Jurkat, Clone E6-1 (cell line): ENCODE measurements at regions not wholly inside any gene's neighbourhood (a gene's known extent, or its start where the extent isn't known, plus 50 kb on each side); places are given as distances from the start of the nearest gene placed in this dataset.

ENCODE experiments used
- DNase-seq: peaks from one replicate; pipeline ENCODE4 v3.0.0-alpha.2; 2011; ENCODE audit warnings: low read depth, low spot score
- H3K4me3 ChIP-seq: 2 replicates; pipeline ENCODE4 v1.5.1; 2011; ENCODE audit warnings: mild to moderate bottlenecking, low read length, control low read depth, moderate library complexity

DNA sequence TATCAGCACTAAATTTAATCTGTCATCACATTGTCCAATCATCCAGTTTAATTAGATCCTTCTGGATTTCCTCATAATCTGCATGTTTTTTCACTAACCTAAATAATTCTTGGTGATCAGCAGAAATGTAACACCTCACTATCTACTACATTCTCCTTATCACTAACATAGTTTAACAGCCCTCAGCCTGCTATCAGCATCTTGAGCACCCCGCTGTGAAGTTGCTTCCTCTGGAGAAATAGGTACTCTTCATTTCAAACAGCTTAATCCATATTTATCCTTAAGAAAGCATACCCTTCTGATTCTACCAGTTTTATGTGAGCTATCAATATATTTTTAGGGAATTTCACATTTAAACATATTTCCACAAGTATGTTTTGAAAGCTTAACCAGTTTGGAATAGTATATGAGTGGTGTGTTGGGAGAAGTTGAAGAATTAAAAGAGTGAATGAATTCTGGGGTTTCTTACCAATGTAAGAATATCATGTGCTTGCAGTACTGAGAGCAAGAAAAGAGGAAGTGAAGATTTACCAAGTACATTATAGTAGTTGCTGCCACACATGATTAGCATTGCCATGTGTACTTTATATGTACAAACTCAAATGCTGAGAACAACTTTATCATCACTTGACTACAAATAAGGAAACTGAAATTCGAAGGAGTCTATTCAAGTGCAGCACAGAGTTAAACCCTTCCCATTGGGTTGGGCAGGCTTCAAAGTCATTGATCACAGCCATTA, 771.1 kb upstream of the ADGRL4 start:
- DNase-seq = no peak
- no peak overlapping the region for H3K4me3 ChIP-seq

DNA sequence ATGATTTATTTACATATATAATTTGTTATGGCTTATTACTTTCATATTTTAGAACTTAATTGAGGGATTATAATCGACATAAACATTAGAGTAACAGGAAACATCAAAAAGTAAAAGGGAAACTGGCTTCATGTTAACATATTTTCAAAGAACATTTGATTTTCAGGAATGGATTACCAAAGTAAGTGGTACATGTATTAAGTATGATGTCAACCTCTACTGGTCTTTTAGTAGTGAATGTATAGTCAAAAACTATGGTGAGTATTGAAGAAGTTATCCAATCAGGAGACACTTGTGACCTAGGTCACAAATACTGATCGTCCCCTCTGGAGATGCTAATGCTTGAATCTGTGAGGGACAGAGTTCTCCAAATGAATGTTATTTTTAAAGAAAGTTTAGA, 768.9 kb upstream of the ADGRL4 start:
- no peak overlapping the region for H3K4me3 ChIP-seq
- DNase-seq = no peak

DNA sequence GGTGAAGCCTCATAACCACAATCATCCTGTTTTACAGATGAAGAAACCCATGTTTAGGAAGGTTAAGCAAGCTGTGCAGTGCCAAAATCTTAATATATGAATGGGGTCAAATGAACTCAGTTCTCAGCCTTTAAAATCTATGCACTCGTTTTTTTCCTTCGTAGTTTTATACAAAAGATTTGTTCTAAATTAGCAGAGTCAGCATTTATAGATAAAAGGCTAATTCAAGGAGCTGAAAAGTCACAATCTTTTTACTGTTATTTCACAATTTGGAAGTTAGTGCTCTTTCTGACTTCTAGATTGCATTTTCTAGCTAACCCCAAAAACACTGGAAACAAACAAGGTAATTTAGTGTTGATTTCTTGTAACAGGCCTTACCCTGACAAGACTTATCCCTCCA, 766.9 kb upstream of the ADGRL4 start:
- no peak for DNase-seq
- no peak overlapping the region for H3K4me3 ChIP-seq

DNA sequence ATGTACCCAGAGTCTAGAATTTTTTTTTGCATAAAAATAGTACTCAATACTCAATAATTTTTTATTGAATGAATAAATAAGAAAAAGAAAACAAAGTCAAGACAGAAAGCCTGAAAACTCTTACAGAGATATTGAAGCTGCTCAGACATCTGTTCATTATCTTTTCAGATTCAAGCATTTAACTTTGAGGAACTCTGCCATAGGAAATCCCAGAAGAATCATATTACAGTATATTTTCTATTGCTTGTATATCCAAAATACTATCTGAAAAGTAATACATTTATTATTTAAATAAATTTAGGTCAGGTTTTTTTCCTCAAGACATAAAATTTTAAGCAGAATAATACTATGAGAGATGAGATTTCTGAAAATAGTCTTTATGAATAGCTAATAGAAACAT, 755.9 kb upstream of the ADGRL4 start:
- DNase-seq = no peak
- no peak overlapping the region for H3K4me3 ChIP-seq

DNA sequence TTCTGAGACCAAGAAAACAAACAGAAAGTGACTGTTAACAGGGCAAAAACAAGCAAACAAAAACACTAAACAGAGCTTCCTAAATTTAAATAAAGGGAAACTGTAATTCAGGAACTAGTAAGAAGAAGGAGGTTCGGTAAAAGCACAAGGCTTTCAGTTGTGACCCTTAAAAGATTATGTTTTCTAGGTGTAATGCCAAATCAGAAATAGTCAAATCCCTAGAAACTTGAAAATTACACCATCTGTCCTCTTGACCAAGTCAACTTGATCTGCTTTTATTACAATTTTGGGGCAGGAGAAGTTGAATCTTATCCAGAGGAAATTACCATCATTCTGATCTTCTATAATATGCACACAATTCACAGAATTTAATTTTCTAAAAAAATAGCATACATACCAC, 754.0 kb upstream of the ADGRL4 start:
- no peak for DNase-seq
- H3K4me3 ChIP-seq = no peak overlapping the region

DNA sequence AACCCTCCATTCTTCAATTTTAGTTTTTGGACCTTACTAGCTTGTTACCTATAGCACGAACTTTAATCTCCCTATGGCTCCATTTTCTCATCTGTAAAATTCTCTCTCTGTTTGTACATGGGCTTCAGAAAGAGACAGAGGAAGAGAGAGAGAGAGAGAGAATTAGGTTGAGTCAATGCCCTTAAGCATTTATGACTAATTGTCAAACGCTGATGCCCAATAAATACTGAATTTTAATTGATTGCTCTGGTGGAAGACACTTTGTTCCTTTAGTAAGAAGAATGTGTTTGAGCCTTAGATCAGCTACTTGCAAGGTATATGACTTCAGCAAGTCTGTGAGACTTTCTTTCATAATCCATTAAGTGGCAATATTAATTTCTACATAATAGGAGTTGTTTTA, 743.1 kb upstream of the ADGRL4 start:
- H3K4me3 ChIP-seq = no peak overlapping the region
- no peak for DNase-seq

DNA sequence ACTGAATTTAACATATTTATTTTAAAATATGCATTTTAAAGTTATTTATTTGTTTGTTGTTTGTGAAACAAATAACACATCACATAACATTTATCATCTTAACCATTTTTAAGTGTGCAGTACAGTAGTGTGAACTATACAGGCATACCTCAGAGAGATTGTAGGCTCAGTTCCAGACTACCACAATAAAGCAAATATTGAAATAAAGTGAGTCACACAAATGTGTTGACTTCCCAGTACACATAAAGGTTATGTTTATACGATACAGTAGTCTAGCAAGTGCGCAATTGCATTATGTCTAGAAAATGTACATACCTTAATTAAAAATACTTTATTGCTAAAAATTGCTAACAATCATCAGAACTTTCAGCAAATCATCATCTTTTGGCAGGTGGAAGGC, 739.4 kb upstream of the ADGRL4 start:
- H3K4me3 ChIP-seq = no peak overlapping the region

DNA sequence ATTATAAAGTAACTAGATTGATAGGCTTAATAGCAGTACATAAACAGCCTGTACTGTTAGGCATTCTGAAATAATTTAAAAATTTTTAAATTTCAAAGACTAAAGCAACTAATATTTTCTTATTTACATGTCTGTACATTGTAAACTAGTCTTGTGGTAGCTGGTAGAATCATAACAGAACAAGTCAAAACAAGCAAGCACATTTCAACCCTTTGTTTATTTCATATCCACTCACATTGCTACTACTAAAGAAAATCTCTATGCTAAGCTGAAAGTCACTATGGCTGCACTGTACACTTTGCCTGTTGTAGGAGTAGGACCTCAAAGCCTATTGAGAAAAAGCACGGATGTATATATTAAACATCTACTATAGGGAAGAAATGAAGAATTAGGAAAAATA, 738.2 kb upstream of the ADGRL4 start:
- DNase-seq = no peak
- H3K4me3 ChIP-seq = no peak overlapping the region

More for the DNA sequence above, 739.4 kb upstream of the ADGRL4 start:
- DNase-seq = no peak

DNA sequence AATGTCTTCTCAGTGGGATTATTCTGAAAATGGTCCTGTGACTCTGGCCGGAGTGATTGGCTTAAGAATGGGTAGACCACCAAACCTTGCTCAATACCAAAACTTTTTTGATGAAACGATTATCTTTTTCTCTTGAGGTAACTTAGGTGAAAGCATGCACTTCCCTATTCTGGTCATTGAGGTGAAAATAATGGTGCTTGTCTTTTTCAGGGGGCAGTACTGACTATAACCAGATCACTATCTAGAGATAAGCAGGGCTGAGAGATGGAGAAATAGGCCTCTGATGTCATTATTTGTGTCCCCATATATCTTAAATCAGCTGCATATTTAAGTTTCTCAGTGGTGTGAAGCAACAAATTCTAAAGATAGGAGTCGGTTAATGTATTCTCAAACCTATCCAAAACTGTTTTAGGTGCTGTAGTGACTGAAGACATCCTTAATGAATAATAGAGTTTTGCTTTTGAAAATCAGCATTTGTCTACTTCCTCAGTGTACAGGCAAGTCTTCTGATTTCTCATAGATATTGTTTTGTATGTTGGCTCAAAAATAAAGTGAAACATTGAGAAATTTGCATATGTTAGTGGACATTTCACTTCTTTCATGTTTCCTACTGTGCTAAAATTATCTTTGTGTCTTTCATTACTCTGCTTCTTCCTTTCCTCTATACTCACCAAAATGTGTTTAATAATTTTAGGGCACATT, 735.3 kb upstream of the ADGRL4 start:
- H3K4me3 ChIP-seq = no peak overlapping the region
- DNase-seq = no peak

DNA sequence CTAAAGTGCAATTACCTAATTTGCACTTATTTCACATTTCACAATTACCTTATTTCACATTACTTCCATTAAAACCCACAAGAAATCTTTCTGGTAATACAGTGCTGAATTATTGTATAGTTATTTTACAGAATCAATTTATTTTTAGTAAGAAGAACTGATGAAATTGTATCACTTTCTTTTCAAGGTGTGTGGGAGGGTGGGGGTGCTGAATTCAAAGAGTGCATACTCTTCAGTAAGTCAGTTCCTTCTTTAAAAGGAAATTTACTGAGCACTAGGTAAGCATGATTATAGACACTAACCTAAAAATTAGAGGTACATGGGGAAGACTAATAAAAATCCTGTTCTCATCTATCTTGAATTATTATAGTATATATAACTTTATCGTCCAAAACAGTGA, 731.6 kb upstream of the ADGRL4 start:
- DNase-seq = no peak
- no peak overlapping the region for H3K4me3 ChIP-seq

DNA sequence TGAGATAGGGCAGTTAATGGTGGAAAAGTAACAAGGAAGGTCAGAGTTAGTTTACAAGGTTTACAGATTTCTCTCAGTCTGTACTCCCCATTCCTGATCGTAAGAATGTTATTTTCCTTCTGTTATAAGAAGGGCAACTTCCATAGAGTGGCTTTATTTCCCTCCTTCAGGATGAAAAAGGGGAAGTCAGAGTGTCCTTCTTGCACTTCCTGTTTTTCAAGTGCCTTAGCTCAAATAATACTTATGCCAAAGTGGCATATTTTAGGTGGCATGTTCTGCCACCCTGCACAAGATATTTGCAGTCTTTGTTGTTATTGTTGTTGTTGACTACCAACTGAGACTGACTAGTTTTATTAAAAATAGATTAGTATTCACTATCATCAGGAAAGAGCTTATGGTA, 730.7 kb upstream of the ADGRL4 start:
- DNase-seq = no peak
- no peak overlapping the region for H3K4me3 ChIP-seq

DNA sequence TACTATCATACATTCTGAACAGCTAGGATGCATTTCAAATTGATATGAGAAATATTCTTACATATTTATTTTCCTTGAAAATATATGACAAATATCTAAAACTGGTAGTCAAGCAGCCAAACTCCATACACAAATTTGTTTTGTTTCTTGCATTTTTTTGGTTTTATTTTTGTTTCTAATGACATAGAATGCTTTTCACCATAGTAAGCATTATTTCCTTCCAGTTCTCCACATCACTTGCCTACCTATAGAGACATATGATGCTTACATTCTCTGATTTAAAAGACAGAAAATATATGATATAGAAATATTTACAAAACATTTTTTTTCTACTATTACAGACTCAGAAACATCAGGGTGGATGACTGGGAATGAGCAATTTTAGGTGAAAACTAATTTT, 726.4 kb upstream of the ADGRL4 start:
- DNase-seq = no peak
- H3K4me3 ChIP-seq = no peak overlapping the region

DNA sequence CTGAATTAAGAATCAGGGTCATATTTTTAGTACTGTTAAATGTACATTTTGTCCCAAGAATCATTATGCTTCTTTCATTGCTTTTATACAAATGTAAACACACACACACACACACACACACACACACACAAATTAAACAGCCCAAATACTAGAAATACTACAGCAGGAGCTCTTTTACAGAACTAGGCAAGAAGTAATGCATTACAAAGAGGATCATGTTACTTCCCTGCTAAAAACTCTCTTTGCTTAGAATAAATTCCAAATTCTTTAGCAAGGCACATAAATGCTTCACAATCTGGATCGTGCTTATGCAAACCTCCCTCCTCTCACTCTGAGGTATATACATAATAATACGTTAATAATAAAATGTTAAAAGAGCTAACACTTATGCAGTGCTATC, 720.4 kb upstream of the ADGRL4 start:
- no peak overlapping the region for H3K4me3 ChIP-seq
- no peak for DNase-seq

DNA sequence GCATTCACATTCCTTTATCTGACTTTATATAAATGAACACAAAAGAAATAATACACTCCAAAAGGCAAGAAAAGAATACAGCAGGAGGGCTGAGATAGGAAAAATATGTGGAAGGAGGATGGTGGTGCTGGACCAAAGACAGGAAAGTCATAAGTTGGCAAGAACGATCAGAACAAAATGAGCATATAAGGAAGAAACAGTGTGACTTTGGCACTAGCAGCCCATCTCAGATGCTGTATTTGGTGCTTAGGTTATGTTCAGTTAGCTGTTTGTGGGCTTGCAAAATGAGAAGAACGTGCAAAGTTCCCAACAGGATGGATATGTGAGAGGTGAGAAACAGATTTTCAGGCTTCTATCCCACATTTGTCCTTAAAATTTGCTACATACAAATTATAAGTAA, 719.8 kb upstream of the ADGRL4 start:
- no peak overlapping the region for H3K4me3 ChIP-seq
- DNase-seq = no peak

DNA sequence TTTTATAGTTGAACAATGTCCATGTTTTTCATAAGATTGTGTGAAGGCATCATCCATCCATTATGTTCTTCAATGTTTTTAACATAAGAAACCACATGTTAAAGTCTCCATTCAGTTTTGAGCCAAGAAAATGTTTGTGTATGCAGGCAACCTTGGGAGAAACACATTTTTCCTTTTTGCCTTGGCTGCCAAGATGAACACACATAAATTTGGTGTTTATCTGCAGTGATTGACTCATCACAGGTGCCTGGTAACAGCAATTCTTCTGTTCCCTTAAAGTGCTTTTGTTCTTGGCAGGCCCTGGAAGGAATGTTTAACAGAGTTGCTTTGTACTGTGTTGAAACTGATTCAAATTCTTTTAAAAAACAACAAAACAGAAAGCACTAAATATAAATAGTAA, 709.9 kb upstream of the ADGRL4 start:
- no peak overlapping the region for H3K4me3 ChIP-seq
- no peak for DNase-seq

DNA sequence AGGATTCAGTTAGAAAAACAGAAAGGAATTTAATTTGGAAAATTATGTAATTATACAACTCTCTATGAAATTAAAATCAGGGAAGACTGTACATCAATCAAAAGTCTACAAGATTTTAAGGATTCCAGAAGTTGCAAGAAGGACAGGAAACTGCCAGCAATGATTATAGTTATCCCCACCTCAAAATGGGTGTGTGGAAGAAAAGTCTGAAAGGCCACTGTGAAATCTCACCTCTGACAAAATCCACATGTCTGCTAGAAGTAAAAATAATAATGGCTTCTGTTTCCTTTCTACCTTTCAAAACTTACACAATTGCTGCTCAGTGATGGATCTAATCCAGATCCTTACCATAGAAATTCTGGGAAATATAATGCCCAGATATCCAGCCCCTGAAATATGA, 708.1 kb upstream of the ADGRL4 start:
- no peak for DNase-seq
- no peak overlapping the region for H3K4me3 ChIP-seq

DNA sequence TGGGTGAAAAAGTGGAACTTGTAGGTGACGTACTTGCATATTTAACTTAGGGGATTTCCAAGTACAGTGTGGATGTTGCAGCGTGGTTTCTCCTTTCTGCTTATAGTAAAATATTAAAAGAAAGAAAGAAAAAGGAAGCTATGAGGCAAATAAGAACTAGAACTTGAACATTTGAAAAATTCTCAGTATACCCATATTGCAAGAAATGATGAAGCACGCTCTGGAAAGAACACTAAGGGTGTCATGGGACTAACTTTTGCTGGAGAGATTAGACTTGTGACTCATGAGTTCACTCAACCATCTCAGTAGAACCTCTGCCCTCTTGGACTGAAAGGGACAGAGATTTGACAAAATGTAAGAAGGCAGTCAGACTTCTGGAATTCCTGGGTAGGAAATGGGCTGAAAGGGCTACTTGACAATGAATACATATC, 704.5 kb upstream of the ADGRL4 start:
- DNase-seq = no peak
- H3K4me3 ChIP-seq = no peak overlapping the region

DNA sequence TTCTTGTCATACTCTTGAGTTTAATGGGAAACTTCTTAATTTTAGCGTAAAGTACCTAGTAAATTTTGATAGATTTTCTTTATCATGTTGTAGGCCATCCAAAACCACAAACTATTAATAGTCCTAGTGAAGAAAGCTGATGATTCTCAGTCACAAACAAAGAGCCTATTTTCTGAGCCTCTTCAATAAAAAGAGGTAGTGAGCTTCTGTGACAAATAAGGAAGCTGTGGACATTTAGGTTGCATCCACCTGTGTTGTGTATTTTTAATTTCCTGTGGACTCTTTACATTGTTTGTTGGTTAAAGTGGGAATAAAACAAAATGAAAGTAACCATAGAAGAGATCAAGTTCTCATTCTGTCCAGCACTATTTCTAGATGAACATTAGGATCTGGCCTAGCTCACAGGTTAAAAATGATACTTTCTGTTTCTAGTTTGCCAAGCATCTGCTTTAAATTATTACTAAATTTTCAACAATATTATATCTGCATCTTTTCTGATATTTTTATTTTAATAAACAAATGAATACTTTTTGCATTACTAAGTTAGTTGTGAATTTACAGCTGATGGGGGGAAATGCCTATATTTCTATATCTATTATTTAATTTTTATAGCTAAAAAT, 702.2 kb upstream of the ADGRL4 start:
- DNase-seq = no peak
- H3K4me3 ChIP-seq = no peak overlapping the region

DNA sequence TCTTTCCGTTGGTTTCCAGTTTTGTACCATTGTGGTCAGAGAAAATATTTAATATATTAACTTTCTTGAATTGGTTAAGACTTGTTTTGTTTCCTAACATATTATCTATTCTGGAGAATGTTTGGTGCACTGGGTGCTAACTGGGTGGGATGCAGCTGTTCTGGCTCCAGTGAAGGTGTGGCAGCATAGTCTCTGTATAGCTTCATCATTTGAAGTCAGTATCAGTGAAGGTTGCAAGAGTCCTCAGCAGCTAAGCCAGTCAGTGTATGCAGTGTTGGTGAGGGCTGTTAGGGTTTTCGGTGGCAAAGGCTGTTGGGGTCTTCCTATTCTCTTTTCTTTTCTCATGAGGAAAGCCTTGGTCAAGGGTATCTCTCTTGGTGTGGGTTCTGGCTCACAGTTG, 698.7 kb upstream of the ADGRL4 start:
- H3K4me3 ChIP-seq = no peak overlapping the region
- no peak for DNase-seq

DNA sequence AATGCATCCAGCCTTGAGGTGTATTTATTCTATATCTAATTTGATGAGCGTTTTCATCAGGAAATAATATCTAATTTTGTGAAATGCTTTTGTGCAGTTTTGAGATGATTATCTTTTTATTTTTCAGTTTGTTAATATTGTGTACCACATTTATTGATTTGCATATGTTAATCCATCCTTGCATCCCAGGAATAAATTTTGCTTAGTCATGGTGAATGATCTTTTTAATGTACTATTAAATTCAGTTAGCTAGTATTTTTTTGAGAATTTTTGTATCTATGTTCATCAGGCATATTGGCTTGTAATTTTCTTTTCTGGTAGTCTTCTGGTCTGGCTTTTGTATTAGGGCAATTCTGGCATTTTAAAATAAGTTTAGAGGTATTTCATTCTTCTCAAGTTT, 697.5 kb upstream of the ADGRL4 start:
- no peak for DNase-seq
- no peak overlapping the region for H3K4me3 ChIP-seq
